OCI-LY1 (cell line): ENCODE measurements at regions not wholly inside any gene's neighbourhood (a gene's known extent, or its start where the extent isn't known, plus 50 kb on each side); places are given as distances from the start of the nearest gene placed in this dataset.

Experiments used
- H2AFZ ChIP-seq: fragments of 200-600 bp; sonication (generic), shearing (Covaris generic); 2 replicates; pipeline ENCODE4 v1.6.0; 2014; ENCODE audit warnings: antibody characterized with exemption, mild to moderate bottlenecking, low read length
- H3F3A ChIP-seq: fragments of 200-600 bp; sonication (generic), shearing (Covaris generic); 2 replicates; pipeline ENCODE4 v1.6.0; 2014; ENCODE audit warnings: mild to moderate bottlenecking, antibody characterized with exemption, low read length, moderate library complexity; ENCODE audit not compliant: insufficient read depth
- H3K27ac ChIP-seq: fragments of 200-600 bp; sonication (generic); 2 replicates; pipeline ENCODE4 v1.5.1; 2014; ENCODE audit warnings: low read length, mixed run types, mild to moderate bottlenecking, low read depth; ENCODE audit not compliant: poor library complexity, severe bottlenecking
- H3K27me3 ChIP-seq: fragments of 200-600 bp; sonication (generic); 2 replicates; pipeline ENCODE4 v1.6.0; 2014; ENCODE audit warnings: antibody characterized with exemption, mild to moderate bottlenecking, low read length, moderate library complexity; ENCODE audit not compliant: insufficient read depth
- H3K36me3 ChIP-seq: fragments of 200-600 bp; sonication (generic); 2 replicates; pipeline ENCODE4 v1.6.1; 2014; ENCODE audit warnings: mild to moderate bottlenecking, antibody characterized with exemption, low read length, moderate library complexity, mixed read lengths; ENCODE audit not compliant: insufficient read depth
- H3K4me1 ChIP-seq: fragments of 200-600 bp; sonication (generic); 2 replicates; pipeline ENCODE4 v1.5.1; 2014; ENCODE audit warnings: mild to moderate bottlenecking, low read length, moderate library complexity; ENCODE audit not compliant: insufficient read depth, severe bottlenecking
- H3K4me2 ChIP-seq: fragments of 200-600 bp; sonication (generic), shearing (Covaris generic); 2 replicates; pipeline ENCODE4 v1.6.1; 2014; ENCODE audit warnings: low read length
- H3K4me3 ChIP-seq: fragments of 200-600 bp; sonication (generic); 2 replicates; pipeline ENCODE4 v1.5.1; 2014; ENCODE audit warnings: low read length, low read depth, mild to moderate bottlenecking, mixed read lengths; ENCODE audit not compliant: poor library complexity, severe bottlenecking
- H3K79me2 ChIP-seq: fragments of 200-600 bp; shearing (Covaris generic); 2 replicates; pipeline ENCODE4 v1.6.1; 2016; ENCODE audit warnings: mixed run types, low read length, mixed read lengths; ENCODE audit not compliant: insufficient read depth
- H3K9ac ChIP-seq: fragments of 200-600 bp; sonication (generic), shearing (Covaris generic); 2 replicates; pipeline ENCODE4 v1.6.1; 2014; ENCODE audit warnings: mild to moderate bottlenecking, low read length, mixed read lengths
- H3K9me2 ChIP-seq: fragments of 200-600 bp; sonication (generic), shearing (Covaris generic); 2 replicates; pipeline ENCODE4 v1.6.1; 2014; ENCODE audit warnings: low read depth, mild to moderate bottlenecking, low read length, mixed read lengths
- H3K9me3 ChIP-seq: fragments of 200-600 bp; shearing (Covaris generic); 2 replicates; pipeline ENCODE4 v1.6.1; 2014; ENCODE audit warnings: low read length, mixed read lengths
- H4K20me1 ChIP-seq: fragments of 200-600 bp; sonication (generic), shearing (Covaris generic); 2 replicates; pipeline ENCODE4 v1.6.0; 2016; ENCODE audit warnings: mild to moderate bottlenecking, low read length; ENCODE audit not compliant: insufficient read depth
- CTCF ChIP-seq: fragments of 200-600 bp; sonication (generic), shearing (Covaris generic); IDR thresholded peaks from 2 replicates; pipeline ENCODE4 v1.5.1; 2017; ENCODE audit warnings: mild to moderate bottlenecking, antibody characterized with exemption, low read length, moderate library complexity, mixed read lengths
- EZH2 ChIP-seq: fragments of 200-600 bp; sonication (generic), shearing (Covaris generic); IDR thresholded peaks from 2 replicates; pipeline ENCODE4 v1.8.0; 2017; ENCODE audit warnings: borderline replicate concordance, mixed run types, mild to moderate bottlenecking, antibody characterized with exemption, low read length, moderate library complexity, mixed read lengths

GRCh38 chr2:107648781-107649404 lies 177.8 kb upstream of the RGPD4 start:
- H3K4me2 ChIP-seq, result no peak overlapping the region
- peaks cover 2% of the 10 kb centered on the region; the same call in 1 of the 2 replicates for H3K9me3 ChIP-seq
- no peaks in the 10 kb centered on the region for H3K9me2 ChIP-seq
- TF ChIP-seq CTCF (peak; percentile 47; the same call in 1 of the 2 replicates), EZH2 (no peak)
- H3K79me2 ChIP-seq, result no peaks in the 10 kb centered on the region
- H2AFZ ChIP-seq, result no peak overlapping the region
- H3F3A ChIP-seq, result no peaks in the 10 kb centered on the region
- H3K4me3 ChIP-seq, result no peak overlapping the region
- no peaks in the 10 kb centered on the region for H3K36me3 ChIP-seq
- peaks cover 9% of the 10 kb centered on the region for H3K4me1 ChIP-seq
- no peak overlapping the region for H3K27ac ChIP-seq
- H3K27me3 ChIP-seq, result no peaks in the 10 kb centered on the region
- H3K9ac ChIP-seq, result no peak overlapping the region
- no peaks in the 10 kb centered on the region for H4K20me1 ChIP-seq

GRCh38 chr2:107657049-107657448 lies 169.6 kb upstream of the RGPD4 start:
- Histone ChIP-seq H4K20me1 (no peaks in the 10 kb centered on the region), H2AFZ (no peak overlapping the region), H3K4me1 (no peaks in the 10 kb centered on the region), H3K9ac (no peak overlapping the region), H3K79me2 (no peaks in the 10 kb centered on the region), H3F3A (no peaks in the 10 kb centered on the region), H3K4me3 (no peak overlapping the region), H3K9me3 (0 out of 2 replicates have a peak, but pooled peaks cover 4% of the 10 kb centered on the region), H3K36me3 (no peaks in the 10 kb centered on the region), H3K4me2 (no peak overlapping the region), H3K27ac (no peak overlapping the region), H3K27me3 (no peaks in the 10 kb centered on the region), H3K9me2 (no peaks in the 10 kb centered on the region)
- no peak for TF ChIP-seq EZH2
- TF ChIP-seq CTCF, result no peak

GRCh38 chr2:107663632-107664031 lies 163.1 kb upstream of the RGPD4 start:
- H3F3A ChIP-seq, result no peaks in the 10 kb centered on the region
- no peak overlapping the region for H3K4me3 ChIP-seq
- H3K79me2 ChIP-seq, result no peaks in the 10 kb centered on the region
- H2AFZ ChIP-seq, result no peak overlapping the region
- H3K27me3 ChIP-seq, result no peaks in the 10 kb centered on the region
- no peaks in the 10 kb centered on the region for H3K9me3 ChIP-seq
- no peaks in the 10 kb centered on the region for H3K4me1 ChIP-seq
- no peaks in the 10 kb centered on the region for H3K36me3 ChIP-seq
- H3K9ac ChIP-seq, result no peak overlapping the region
- H3K27ac ChIP-seq, result no peak overlapping the region
- H3K4me2 ChIP-seq, result no peak overlapping the region
- no peaks in the 10 kb centered on the region for H4K20me1 ChIP-seq
- no peaks in the 10 kb centered on the region for H3K9me2 ChIP-seq
- no peak for TF ChIP-seq EZH2
- TF ChIP-seq CTCF, result no peak
